Osteoblast (primary cell): ENCODE measurements at regions not wholly inside any gene's neighbourhood (a gene's known extent, or its start where the extent isn't known, plus 50 kb on each side); places are given as distances from the start of the nearest gene placed in this dataset.
"Not testable (repeated sequence)": the region's sequence is repeated elsewhere in the genome, so short reads cannot be mapped to it uniquely, and the experiment has no call there.

Experiments
- DNase-seq: peaks from one replicate; pipeline ENCODE4 v3.0.0; 2011; ENCODE audit warnings: low spot score, mixed read lengths; ENCODE audit not compliant: insufficient read length; ENCODE audit errors: missing footprints
- H2AFZ ChIP-seq: 2 replicates; pipeline ENCODE4 v1.6.0; 2011; ENCODE audit warnings: mild to moderate bottlenecking, low read length
- H3K27ac ChIP-seq: 2 replicates; pipeline ENCODE4 v1.5.1; 2011; ENCODE audit warnings: mild to moderate bottlenecking, low read depth, low read length, moderate library complexity
- H3K27me3 ChIP-seq: 2 replicates; pipeline ENCODE4 v1.6.0; 2012; ENCODE audit warnings: mild to moderate bottlenecking, control low read depth, inconsistent platforms, low read length, moderate library complexity; ENCODE audit not compliant: insufficient read depth
- H3K36me3 ChIP-seq: 2 replicates; pipeline ENCODE4 v1.5.1; 2011; ENCODE audit warnings: mild to moderate bottlenecking, low read length, control low read depth, moderate library complexity; ENCODE audit not compliant: insufficient read depth
- H3K4me1 ChIP-seq: 2 replicates; pipeline ENCODE4 v1.5.1; 2011; ENCODE audit warnings: mild to moderate bottlenecking, low read length, control low read depth, moderate library complexity; ENCODE audit not compliant: insufficient read depth
- H3K4me2 ChIP-seq: 2 replicates; pipeline ENCODE4 v1.6.0; 2011; ENCODE audit warnings: mild to moderate bottlenecking, low read length; ENCODE audit not compliant: insufficient read depth
- H3K4me3 ChIP-seq: fragments of 200-600 bp; sonication (generic); 3 replicates; pipeline ENCODE4 v1.5.1; 2012; ENCODE audit warnings: mild to moderate bottlenecking, low read length, inconsistent platforms; ENCODE audit not compliant: insufficient read depth
- H3K79me2 ChIP-seq: 2 replicates; pipeline ENCODE4 v1.6.0; 2012; ENCODE audit warnings: mild to moderate bottlenecking, low read length, control low read depth, inconsistent platforms; ENCODE audit not compliant: insufficient read depth
- H3K9me3 ChIP-seq: 2 replicates; pipeline ENCODE4 v1.5.1; 2011; ENCODE audit warnings: low read depth, low read length, control low read depth
- H4K20me1 ChIP-seq: 2 replicates; pipeline ENCODE4 v1.6.0; 2012; ENCODE audit warnings: mild to moderate bottlenecking, low read length, control low read depth; ENCODE audit not compliant: insufficient read depth
- CTCF ChIP-seq: IDR thresholded peaks from 2 replicates; pipeline ENCODE4 v1.5.1; 2011; ENCODE audit warnings: mild to moderate bottlenecking, low read depth, low read length, moderate library complexity; ENCODE audit errors: extremely low read depth

GRCh38 chr17:77066165-77066564 lies 74.6 kb upstream of the SEC14L1 start:
- no peak for TF ChIP-seq CTCF
- Histone ChIP-seq H2AFZ (no peak overlapping the region), H3K27me3 (peaks cover 10% of the 10 kb centered on the region), H3K36me3 (no peaks in the 10 kb centered on the region), H3K9me3 (no peaks in the 10 kb centered on the region), H3K79me2 (no peaks in the 10 kb centered on the region), H3K4me2 (no peak overlapping the region), H3K27ac (no peak overlapping the region), H3K4me3 (no peak overlapping the region), H4K20me1 (no peaks in the 10 kb centered on the region), H3K4me1 (no peaks in the 10 kb centered on the region)
- DNase-seq: peak; percentile 59

- not testable (repeated sequence) for H3K9me3 ChIP-seq, H4K20me1 ChIP-seq, H3K4me1 ChIP-seq, H3K79me2 ChIP-seq, H3K4me3 ChIP-seq, H3K4me2 ChIP-seq, H2AFZ ChIP-seq, H3K36me3 ChIP-seq, H3K27ac ChIP-seq
- peak; percentile 84 for TF ChIP-seq CTCF
- peak; percentile 92 for DNase-seq
- peaks cover 12% of the 10 kb centered on the region for H3K27me3 ChIP-seq
Observed at GRCh38 chr17:77066726-77067409, 73.9 kb upstream of the SEC14L1 start.

- no peaks in the 10 kb centered on the region for H3K9me3 ChIP-seq
- TF ChIP-seq CTCF: no peak
- no peak overlapping the region for H2AFZ ChIP-seq
- no peaks in the 10 kb centered on the region for H4K20me1 ChIP-seq
- no peak overlapping the region for H3K27ac ChIP-seq
- H3K4me2 ChIP-seq: no peak overlapping the region
- DNase-seq: no peak
- no peaks in the 10 kb centered on the region for H3K79me2 ChIP-seq
- H3K4me3 ChIP-seq: no peak overlapping the region
- peaks cover 25% of the 10 kb centered on the region for H3K27me3 ChIP-seq
- H3K36me3 ChIP-seq: no peaks in the 10 kb centered on the region
- H3K4me1 ChIP-seq: no peaks in the 10 kb centered on the region
Observed at GRCh38 chr17:77068915-77069314, 71.9 kb upstream of the SEC14L1 start.

GRCh38 chr17:77070888-77071279 lies 69.9 kb upstream of the SEC14L1 start:
- no peak overlapping the region for H3K27ac ChIP-seq
- DNase-seq: no peak
- peaks cover 34% of the 10 kb centered on the region for H3K27me3 ChIP-seq
- no peaks in the 10 kb centered on the region for H4K20me1 ChIP-seq
- no peak overlapping the region for H3K4me3 ChIP-seq
- no peak overlapping the region for H3K4me2 ChIP-seq
- H3K9me3 ChIP-seq: no peaks in the 10 kb centered on the region
- no peaks in the 10 kb centered on the region for H3K4me1 ChIP-seq
- TF ChIP-seq CTCF: no peak
- no peaks in the 10 kb centered on the region for H3K36me3 ChIP-seq
- no peak overlapping the region for H2AFZ ChIP-seq
- no peaks in the 10 kb centered on the region for H3K79me2 ChIP-seq
